Endothelial cell of umbilical vein (primary cell): ENCODE measurements at regions not wholly inside any gene's neighbourhood (a gene's known extent, or its start where the extent isn't known, plus 50 kb on each side); places are given as distances from the start of the nearest gene placed in this dataset.

Experiments
- BruUV-seq: library from RNA; stranded (reverse); fragments of 400-500 nt; replicated peaks from 2 replicates; lab custom pipeline; 2021; lab: Mats Ljungman, UMichigan
- CTCF ChIA-PET: fragments of 300-600, 350-600 bp; sonication (Branson Sonifier 250); formaldehyde crosslinking; loops from one replicate; lab custom pipeline; 2021; ENCODE audit warnings: antibody characterized with exemption, inconsistent platforms; lab: Charles Lee
- POLR2A ChIA-PET: fragments of 300-600, 350-600 bp; sonication (Branson Sonifier 250); formaldehyde crosslinking; loops from one replicate; lab custom pipeline; 2021; ENCODE audit warnings: antibody characterized with exemption, inconsistent platforms; lab: Charles Lee
- DNase-seq: peaks from one replicate; pipeline ENCODE4 v3.0.0-alpha.2; 2011; ENCODE audit warnings: low read depth, low spot score
- FAIRE-seq: peaks from 2 replicates; lab custom pipeline; 2011; peaks lifted over from hg19 to GRCh38; lab: Jason Lieb, UNC
- H2AFZ ChIP-seq: 2 replicates; pipeline ENCODE4 v1.6.0; 2012; ENCODE audit warnings: low read depth, low read length, control low read depth, inconsistent platforms
- H3K27ac ChIP-seq: 2 replicates; pipeline ENCODE4 v1.5.1; 2011; ENCODE audit warnings: low read depth, mild to moderate bottlenecking, control low read depth, low read length, moderate library complexity; ENCODE audit not compliant: insufficient read depth
- H3K27me3 ChIP-seq, 2 experiments: 2 replicates each; pipeline versions ENCODE4 v1.6.0 to v1.6.1; 2011; ENCODE audit warnings: low read length in 2 of 2, mixed read lengths in 1 of 2; ENCODE audit not compliant: control insufficient read depth in 2 of 2, insufficient read depth in 2 of 2
- H3K36me3 ChIP-seq, 2 experiments: 2 replicates in 1 of 2; 3 replicates in 1 of 2; pipeline ENCODE4 v1.5.1; 2011; ENCODE audit warnings: low read length in 2 of 2, mild to moderate bottlenecking in 1 of 2, moderate library complexity in 1 of 2; ENCODE audit not compliant: control insufficient read depth in 2 of 2, insufficient read depth in 2 of 2; ENCODE audit errors: extremely low read depth in 1 of 2
- H3K4me1 ChIP-seq: 3 replicates; pipeline ENCODE4 v1.5.1; 2011; ENCODE audit warnings: mild to moderate bottlenecking, low read length; ENCODE audit not compliant: control insufficient read depth, insufficient read depth; ENCODE audit errors: extremely low read depth
- H3K4me2 ChIP-seq: 2 replicates; pipeline ENCODE4 v1.6.1; 2011; ENCODE audit warnings: low read length, control low read depth, mixed read lengths; ENCODE audit not compliant: insufficient read depth
- H3K4me3 ChIP-seq, 3 experiments: fragments of 200-600 bp in 1 of 3; sonication (generic), shearing (Covaris generic) in 1 of 3; replicated peaks in 1 of 3; 2 replicates each; pipeline ENCODE4 v1.5.1; 2011 to 2016; ENCODE audit warnings: control low read depth in 3 of 3, low read length in 3 of 3, mild to moderate bottlenecking in 2 of 3, inconsistent platforms in 1 of 3, low read depth in 1 of 3, moderate library complexity in 1 of 3; ENCODE audit not compliant: insufficient read depth in 1 of 3
- H3K79me2 ChIP-seq: 2 replicates; pipeline ENCODE4 v1.6.0; 2012; ENCODE audit warnings: low read length, inconsistent platforms; ENCODE audit not compliant: control insufficient read depth, insufficient read depth
- H3K9ac ChIP-seq: replicated peaks from 2 replicates; pipeline ENCODE3; 2011; ENCODE audit warnings: low read length, control low read depth; ENCODE audit not compliant: insufficient read depth; ENCODE audit errors: extremely low read depth
- H3K9me1 ChIP-seq: replicated peaks from 3 replicates; pipeline ENCODE4 v1.6.0; 2011; ENCODE audit warnings: mild to moderate bottlenecking, low read length; ENCODE audit not compliant: control insufficient read depth, insufficient read depth; ENCODE audit errors: extremely low read depth
- H3K9me3 ChIP-seq: replicated peaks from 2 replicates; pipeline ENCODE4 v1.5.1; 2012; ENCODE audit warnings: low read length, inconsistent platforms; ENCODE audit not compliant: control insufficient read depth, insufficient read depth
- H4K20me1 ChIP-seq: replicated peaks from 2 replicates; pipeline ENCODE3; 2011; ENCODE audit warnings: mild to moderate bottlenecking, low read length; ENCODE audit not compliant: control insufficient read depth, insufficient read depth; ENCODE audit errors: extremely low read depth
- EZH2 ChIP-seq: IDR thresholded peaks from 2 replicates; pipeline ENCODE4 v1.6.1; 2012; ENCODE audit warnings: borderline replicate concordance, low read depth, mild to moderate bottlenecking, moderate library complexity, low read length, inconsistent platforms; ENCODE audit not compliant: severe bottlenecking
- FOS ChIP-seq: IDR thresholded peaks from 2 replicates; pipeline ENCODE4 v1.6.1; 2011; ENCODE audit warnings: mild to moderate bottlenecking, low read length, moderate library complexity, borderline replicate concordance; ENCODE audit not compliant: insufficient read depth
- GATA2 ChIP-seq: IDR thresholded peaks from 2 replicates; pipeline ENCODE4 v1.7.0; 2011; ENCODE audit warnings: low read depth, mild to moderate bottlenecking, moderate library complexity, mixed read lengths, low read length; ENCODE audit not compliant: insufficient read length, insufficient read depth
- JUN ChIP-seq: IDR thresholded peaks from 2 replicates; pipeline ENCODE4 v1.6.1; 2011; ENCODE audit warnings: borderline replicate concordance, low read depth; ENCODE audit not compliant: insufficient read length, insufficient read depth
- MYC ChIP-seq: IDR thresholded peaks from one replicate; pipeline ENCODE4 v1.6.1; 2011; ENCODE audit warnings: mild to moderate bottlenecking, low read depth, low read length
- POLR2A ChIP-seq: IDR thresholded peaks from 2 replicates; pipeline ENCODE4 v1.6.1; 2012; ENCODE audit warnings: low read depth, mild to moderate bottlenecking, control low read depth, low read length
- POLR2AphosphoS5 ChIP-seq: IDR thresholded peaks from 2 replicates; pipeline ENCODE4 v1.6.1; 2012; ENCODE audit warnings: low read depth, mild to moderate bottlenecking, control low read depth, low read length, moderate library complexity; ENCODE audit not compliant: insufficient read depth
- dilution Hi-C: fragments of 300-500 bp; cut with MboI; formaldehyde crosslinking; loops from one replicate; pipeline ENCODE4 v1.15.0; 2019; ENCODE audit warnings: low sequenced_read_pairs; ENCODE audit not compliant: extremely low pct_ligation_motif_present
- intact Hi-C: fragments of 100-400 bp; cut with micrococcal nuclease; formaldehyde crosslinking; loops from one replicate; pipeline ENCODE4 v1.10.0; 2022
- TF ChIP-seq, protein P1 (sequence below), 2 donors: IDR thresholded peaks; 1 replicate in 1 of 2; 2 replicates in 1 of 2; pipeline ENCODE4 v1.5.1; 2011; ENCODE audit warnings: low read length in 2 of 2, mild to moderate bottlenecking in 2 of 2, moderate library complexity in 2 of 2, control low read depth in 1 of 2, inconsistent platforms in 1 of 2, low read depth in 1 of 2; ENCODE audit not compliant: insufficient read depth in 1 of 2; ENCODE audit errors: extremely low read depth in 1 of 2
- TF ChIP-seq, protein P2 (sequence below): IDR thresholded peaks from 2 replicates; pipeline ENCODE4 v1.6.1; 2011; ENCODE audit not compliant: insufficient read depth, insufficient read length

DNA sequence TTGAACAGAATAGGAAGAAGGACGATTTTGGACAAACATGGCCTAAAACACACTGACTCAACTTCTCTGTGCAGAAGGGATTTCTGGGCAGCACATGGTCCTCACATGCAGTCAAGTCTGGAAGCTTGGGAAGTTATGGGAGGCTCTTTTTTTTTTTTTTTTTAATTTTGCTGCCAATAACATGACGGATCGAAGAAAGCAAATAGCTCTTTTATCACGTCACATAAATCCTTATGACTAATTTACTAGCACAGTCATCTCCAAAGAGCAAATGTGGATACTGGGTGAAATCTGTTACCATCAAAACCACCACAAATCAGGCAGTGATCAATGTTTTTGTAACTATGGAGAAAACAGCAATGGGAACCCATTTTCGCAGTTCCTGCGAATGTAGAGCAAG is 193.3 kb upstream of the FAM9B start:
- CTCF ChIA-PET = interaction anchor here (1.4 kb wide), 1 partner anchor 16 kb away, joined by 4 read pairs; no protein-coding TSS in a partner anchor
- dilution Hi-C loops = no loop called here

More for the DNA sequence above, 193.3 kb upstream of the FAM9B start:
- no TSS peak for BruUV-seq
- no peak for TF ChIP-seq EZH2
- no peak for TF ChIP-seq POLR2A
- no peak for TF ChIP-seq JUN
- no peak for TF ChIP-seq MYC
- TF ChIP-seq POLR2AphosphoS5 = no peak
- no peak for TF ChIP-seq FOS
- TF ChIP-seq, protein P1, sequence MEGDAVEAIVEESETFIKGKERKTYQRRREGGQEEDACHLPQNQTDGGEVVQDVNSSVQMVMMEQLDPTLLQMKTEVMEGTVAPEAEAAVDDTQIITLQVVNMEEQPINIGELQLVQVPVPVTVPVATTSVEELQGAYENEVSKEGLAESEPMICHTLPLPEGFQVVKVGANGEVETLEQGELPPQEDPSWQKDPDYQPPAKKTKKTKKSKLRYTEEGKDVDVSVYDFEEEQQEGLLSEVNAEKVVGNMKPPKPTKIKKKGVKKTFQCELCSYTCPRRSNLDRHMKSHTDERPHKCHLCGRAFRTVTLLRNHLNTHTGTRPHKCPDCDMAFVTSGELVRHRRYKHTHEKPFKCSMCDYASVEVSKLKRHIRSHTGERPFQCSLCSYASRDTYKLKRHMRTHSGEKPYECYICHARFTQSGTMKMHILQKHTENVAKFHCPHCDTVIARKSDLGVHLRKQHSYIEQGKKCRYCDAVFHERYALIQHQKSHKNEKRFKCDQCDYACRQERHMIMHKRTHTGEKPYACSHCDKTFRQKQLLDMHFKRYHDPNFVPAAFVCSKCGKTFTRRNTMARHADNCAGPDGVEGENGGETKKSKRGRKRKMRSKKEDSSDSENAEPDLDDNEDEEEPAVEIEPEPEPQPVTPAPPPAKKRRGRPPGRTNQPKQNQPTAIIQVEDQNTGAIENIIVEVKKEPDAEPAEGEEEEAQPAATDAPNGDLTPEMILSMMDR (IDR thresholded peaks at IDR 0.05; ENCODE audit: extremely low read depth in 1 of 2, insufficient read depth in 1 of 2, low read depth in 1 of 2, low read length in 2 of 2) = no peak
- TF ChIP-seq, protein P2, sequence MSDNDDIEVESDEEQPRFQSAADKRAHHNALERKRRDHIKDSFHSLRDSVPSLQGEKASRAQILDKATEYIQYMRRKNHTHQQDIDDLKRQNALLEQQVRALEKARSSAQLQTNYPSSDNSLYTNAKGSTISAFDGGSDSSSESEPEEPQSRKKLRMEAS = no peak
- no peak for TF ChIP-seq GATA2
- no peaks in the 10 kb centered on the region for H3K4me1 ChIP-seq
- H3K27ac ChIP-seq = no peak overlapping the region
- H3K9me1 ChIP-seq = no peaks in the 10 kb centered on the region
- FAIRE-seq = no peak
- no peak overlapping the region for H2AFZ ChIP-seq
- intact Hi-C loops = no loop called here
- H3K36me3 ChIP-seq = no peaks in the 10 kb centered on the region
- no peak overlapping the region for H3K9ac ChIP-seq
- no peaks in the 10 kb centered on the region for H3K79me2 ChIP-seq
- no peaks in the 10 kb centered on the region for H3K27me3 ChIP-seq
- H3K4me2 ChIP-seq = no peak overlapping the region
- POLR2A ChIA-PET = no interaction called here
- H3K9me3 ChIP-seq = no peaks in the 10 kb centered on the region
- no peak overlapping the region for H3K4me3 ChIP-seq
- no peak for DNase-seq
- H4K20me1 ChIP-seq = no peaks in the 10 kb centered on the region
